Tibial nerve (tissue), 4 donors: ENCODE measurements at regions not wholly inside any gene's neighbourhood (a gene's known extent, or its start where the extent isn't known, plus 50 kb on each side); places are given as distances from the start of the nearest gene placed in this dataset.

Experiments
- DNase-seq, 2 donors: peaks; one replicate each; pipeline ENCODE4 v3.0.0-alpha.2; 2019; ENCODE audit warnings: low spot score in 2 of 2
- H3K27ac ChIP-seq, 4 donors: fragments of 200-600 bp; sonication (generic) in 3 of 4; one replicate each; pipeline ENCODE4 v1.5.1; 2017 to 2019; ENCODE audit warnings: mild to moderate bottlenecking in 1 of 4
- H3K27me3 ChIP-seq, 2 donors: fragments of 200-600 bp; sonication (generic) in 1 of 2; one replicate each; pipeline versions ENCODE4 v1.5.1 to v1.6.0; 2017 to 2019
- H3K36me3 ChIP-seq, 3 donors: fragments of 200-600 bp; sonication (generic); one replicate each; pipeline ENCODE4 v1.5.1; 2018 to 2019
- H3K4me1 ChIP-seq, 4 donors: fragments of 200-600 bp; sonication (generic) in 3 of 4; one replicate each; pipeline ENCODE4 v1.5.1; 2017 to 2019
- H3K4me3 ChIP-seq, 4 donors: fragments of 200-600 bp; sonication (generic) in 3 of 4; one replicate each; pipeline ENCODE4 v1.5.1; 2017 to 2019; ENCODE audit warnings: mild to moderate bottlenecking in 1 of 4, moderate library complexity in 1 of 4
- H3K9me3 ChIP-seq, 4 donors: fragments of 200-600 bp; sonication (generic) in 3 of 4; one replicate each; pipeline ENCODE4 v1.5.1; 2017 to 2019
- CTCF ChIP-seq, 5 experiments: fragments of 200-600 bp in 3 of 5; fragments of 450-650 bp in 2 of 5; sonication (generic) in 3 of 5; IDR thresholded peaks; one replicate each; pipeline ENCODE4 v1.5.1; 2016 to 2019; ENCODE audit warnings: antibody characterized with exemption in 5 of 5, mild to moderate bottlenecking in 3 of 5, moderate library complexity in 2 of 5
- EP300 ChIP-seq, 2 donors: sonication (generic); formaldehyde crosslinking; IDR thresholded peaks; one replicate each; pipeline ENCODE4 v1.6.1; 2017; ENCODE audit warnings: antibody characterized with exemption in 2 of 2, mild to moderate bottlenecking in 1 of 2
- POLR2A ChIP-seq, 2 donors: fragments of 450-650 bp; IDR thresholded peaks; one replicate each; pipeline ENCODE4 v1.6.1; 2017; ENCODE audit warnings: antibody characterized with exemption in 2 of 2, mild to moderate bottlenecking in 2 of 2, moderate library complexity in 2 of 2
- WGBS, 2 donors: methylation state at CpG; one replicate each; pipeline ENCODE4 v1.1.5; 2018; 5-methylcytosine and 5-hydroxymethylcytosine counted together

GRCh38 chr2:226017107-226017506 lies 617.6 kb downstream of the NYAP2 start:
- WGBS, 2 donors = 97 to 100% methylated on average over 3 of the region's 3 CpGs
- peaks cover 0 to 8% (median 0%) of the 10 kb centered on the region in 4 donors for H3K9me3 ChIP-seq
- DNase-seq = no peak
- H3K27me3 ChIP-seq = no peaks in the 10 kb centered on the region
- H3K27ac ChIP-seq = no peak overlapping the region
- H3K4me1 ChIP-seq = no peaks in the 10 kb centered on the region
- no peaks in the 10 kb centered on the region for H3K36me3 ChIP-seq
- H3K4me3 ChIP-seq = no peak overlapping the region
- TF ChIP-seq EP300 (IDR thresholded peaks at IDR 0.05) = no peak
- TF ChIP-seq POLR2A (IDR thresholded peaks at IDR 0.05) = no peak
- TF ChIP-seq CTCF (IDR thresholded peaks at IDR 0.05) = no peak

GRCh38 chr2:226011716-226012450 lies 612.4 kb downstream of the NYAP2 start:
- TF ChIP-seq EP300 (IDR thresholded peaks at IDR 0.05) (no peak), CTCF (IDR thresholded peaks at IDR 0.05) (no peak), POLR2A (IDR thresholded peaks at IDR 0.05) (no peak)
- Histone ChIP-seq H3K4me1 (no peaks in the 10 kb centered on the region), H3K4me3 (no peak overlapping the region), H3K9me3 (no peaks in the 10 kb centered on the region), H3K27ac (no peak overlapping the region), H3K27me3 (no peaks in the 10 kb centered on the region), H3K36me3 (no peaks in the 10 kb centered on the region)
- no peak for DNase-seq
- 61 to 74% methylated on average over 10 of the region's 10 CpGs for WGBS, 2 donors

- DNase-seq = peak in 1 of 2 donors; percentile 31
Measured at GRCh38 chr2:226002438-226002837, 602.9 kb downstream of the NYAP2 start.

GRCh38 chr2:226001716-226002115 lies 602.2 kb downstream of the NYAP2 start:
- Histone ChIP-seq H3K36me3 (no peaks in the 10 kb centered on the region), H3K4me1 (no peaks in the 10 kb centered on the region), H3K9me3 (no peaks in the 10 kb centered on the region), H3K4me3 (no peak overlapping the region), H3K27ac (no peak overlapping the region), H3K27me3 (no peaks in the 10 kb centered on the region)
- WGBS, 2 donors = 63 to 70% methylated on average over 1 of the region's 1 CpG
- TF ChIP-seq CTCF (IDR thresholded peaks at IDR 0.05) (no peak), EP300 (IDR thresholded peaks at IDR 0.05) (no peak), POLR2A (IDR thresholded peaks at IDR 0.05) (no peak)
- no peak for DNase-seq

More at GRCh38 chr2:226002438-226002837, 602.9 kb downstream of the NYAP2 start:
- Histone ChIP-seq H3K4me1 (no peaks in the 10 kb centered on the region), H3K4me3 (no peak overlapping the region), H3K9me3 (no peaks in the 10 kb centered on the region), H3K27ac (no peak overlapping the region), H3K36me3 (no peaks in the 10 kb centered on the region), H3K27me3 (no peaks in the 10 kb centered on the region)
- TF ChIP-seq EP300 (IDR thresholded peaks at IDR 0.05) (peak in 1 of 2 donors; percentile 53), POLR2A (IDR thresholded peaks at IDR 0.05) (no peak)
- WGBS, 2 donors = 58 to 59% methylated on average over 2 of the region's 2 CpGs

- Histone ChIP-seq H3K27ac (no peak overlapping the region), H3K36me3 (no peaks in the 10 kb centered on the region), H3K4me3 (no peak overlapping the region), H3K27me3 (no peaks in the 10 kb centered on the region), H3K9me3 (no peaks in the 10 kb centered on the region), H3K4me1 (peaks cover 0 to 2% (median 0%) of the 10 kb centered on the region in 4 donors)
- no peak for DNase-seq
- WGBS, 2 donors = 81 to 85% methylated on average over 2 of the region's 2 CpGs
- TF ChIP-seq POLR2A (IDR thresholded peaks at IDR 0.05) = no peak
- no peak for TF ChIP-seq EP300 (IDR thresholded peaks at IDR 0.05)
Measured at GRCh38 chr2:225999692-226000091, 600.2 kb downstream of the NYAP2 start.

GRCh38 chr2:225998653-225999052 lies 599.1 kb downstream of the NYAP2 start:
- Histone ChIP-seq H3K9me3 (no peaks in the 10 kb centered on the region), H3K27ac (no peak overlapping the region), H3K4me3 (no peak overlapping the region), H3K27me3 (no peaks in the 10 kb centered on the region), H3K36me3 (no peaks in the 10 kb centered on the region), H3K4me1 (peaks cover 0 to 2% (median 0%) of the 10 kb centered on the region in 4 donors)
- no peak for DNase-seq
- 83 to 84% methylated on average over 4 of the region's 4 CpGs for WGBS, 2 donors
- TF ChIP-seq EP300 (IDR thresholded peaks at IDR 0.05) (no peak), POLR2A (IDR thresholded peaks at IDR 0.05) (no peak), CTCF (IDR thresholded peaks at IDR 0.05) (no peak)
